RWPE1 (cell line): ENCODE measurements at regions not wholly inside any gene's neighbourhood (a gene's known extent, or its start where the extent isn't known, plus 50 kb on each side); places are given as distances from the start of the nearest gene placed in this dataset.

Experiments used
- CTCF ChIA-PET: fragments of 350-600 bp; sonication (Branson Sonifier 250); formaldehyde crosslinking; extraction: SDS; loops from one replicate; lab custom pipeline; 2021; lab: Yijun Ruan, JAX
- POLR2A ChIA-PET: fragments of 400-600 bp; formaldehyde crosslinking; extraction: SDS; loops from one replicate; lab custom pipeline; 2020; ENCODE audit warnings: antibody characterized with exemption; ENCODE audit not compliant: low non-redundant PET; lab: Yijun Ruan, JAX
- DNase-seq: peaks from one replicate; pipeline ENCODE4 v3.0.0; 2012; ENCODE audit warnings: low spot score
- H3K27ac ChIP-seq: fragments of 450-650 bp; 2 replicates; pipeline ENCODE4 v1.5.1; 2017
- CTCF ChIP-seq: fragments of 450-650 bp; conservative IDR thresholded peaks from 2 replicates; pipeline ENCODE4 v1.5.1; 2017; ENCODE audit warnings: low read depth, mild to moderate bottlenecking

- no peak overlapping the region for H3K27ac ChIP-seq
- ChIA-PET CTCF (interaction anchor here (0.7 kb wide), 1 partner anchor 17 kb away, joined by 3 read pairs; no protein-coding TSS in a partner anchor), POLR2A (no interaction called here)
- TF ChIP-seq CTCF = no peak
- no peak for DNase-seq
Measured at GRCh38 chr4:128700659-128701350, 108.7 kb upstream of the JADE1 start.

- no peak overlapping the region for H3K27ac ChIP-seq
- POLR2A ChIA-PET = no interaction called here
Measured at GRCh38 chr4:128698386-128698785, 111.1 kb upstream of the JADE1 start.

GRCh38 chr4:128697323-128697722 is 112.2 kb upstream of the JADE1 start:
- ChIA-PET POLR2A (no interaction called here), CTCF (no interaction called here)
- DNase-seq = no peak
- TF ChIP-seq CTCF = no peak
- no peak overlapping the region for H3K27ac ChIP-seq

More at GRCh38 chr4:128698386-128698785, 111.1 kb upstream of the JADE1 start:
- TF ChIP-seq CTCF = no peak
- no peak for DNase-seq
- CTCF ChIA-PET = interaction anchor here (0.6 kb wide), 1 partner anchor 50 kb away, joined by 3 read pairs; no protein-coding TSS in a partner anchor

GRCh38 chr4:128690011-128690410 is 119.5 kb upstream of the JADE1 start:
- DNase-seq = no peak
- TF ChIP-seq CTCF = no peak
- CTCF ChIA-PET = no interaction called here
- H3K27ac ChIP-seq = no peak overlapping the region
- POLR2A ChIA-PET = interaction anchor here (0.7 kb wide), 1 partner anchor 136 kb away, joined by 6 read pairs; no protein-coding TSS in a partner anchor

GRCh38 chr4:128688846-128689437 is 120.6 kb upstream of the JADE1 start:
- TF ChIP-seq CTCF = no peak
- ChIA-PET POLR2A (no interaction called here), CTCF (no interaction called here)
- H3K27ac ChIP-seq = no peak overlapping the region
- DNase-seq = no peak

- DNase-seq = no peak
- ChIA-PET CTCF (no interaction called here), POLR2A (interaction anchor here (0.7 kb wide), 1 partner anchor 42 kb away, joined by 3 read pairs; no protein-coding TSS in a partner anchor)
- no peak for TF ChIP-seq CTCF
- no peak overlapping the region for H3K27ac ChIP-seq
Measured at GRCh38 chr4:128688033-128688721, 121.3 kb upstream of the JADE1 start.
